Fibroblast of the aortic adventitia (primary cell): ENCODE measurements at regions not wholly inside any gene's neighbourhood (a gene's known extent, or its start where the extent isn't known, plus 50 kb on each side); places are given as distances from the start of the nearest gene placed in this dataset.

Experiments
- DNase-seq: peaks from one replicate; pipeline ENCODE4 v3.0.0-alpha.2; 2010; ENCODE audit warnings: low read depth
- H3K4me3 ChIP-seq: 2 replicates; pipeline ENCODE4 v1.5.1; 2011; ENCODE audit warnings: low read depth, mild to moderate bottlenecking, control low read depth, low read length, moderate library complexity
- CTCF ChIP-seq: IDR thresholded peaks from 2 replicates; pipeline ENCODE4 v1.5.1; 2011; ENCODE audit warnings: mild to moderate bottlenecking, low read length, control low read depth, inconsistent platforms; ENCODE audit not compliant: insufficient read depth

GRCh38 chr20:57102160-57102559 is 164.3 kb downstream of the BMP7 start:
- DNase-seq, result no peak
- TF ChIP-seq CTCF, result no peak
- no peak overlapping the region for H3K4me3 ChIP-seq

GRCh38 chr20:57102566-57102965 is 163.9 kb downstream of the BMP7 start:
- no peak for TF ChIP-seq CTCF
- no peak for DNase-seq
- H3K4me3 ChIP-seq, result no peak overlapping the region

GRCh38 chr20:57103146-57103800 is 163.2 kb downstream of the BMP7 start:
- no peak for TF ChIP-seq CTCF
- DNase-seq, result no peak
- H3K4me3 ChIP-seq, result no peak overlapping the region

- TF ChIP-seq CTCF, result no peak
- no peak overlapping the region for H3K4me3 ChIP-seq
These were observed 162.3 kb downstream of the BMP7 start for GRCh38 chr20:57104113-57104512.

GRCh38 chr20:57104651-57105204 is 161.7 kb downstream of the BMP7 start:
- no peak for TF ChIP-seq CTCF
- H3K4me3 ChIP-seq, result no peak overlapping the region
- DNase-seq, result no peak

More at GRCh38 chr20:57104113-57104512, 162.3 kb downstream of the BMP7 start:
- no peak for DNase-seq

- no peak overlapping the region for H3K4me3 ChIP-seq
- TF ChIP-seq CTCF, result no peak
- DNase-seq, result no peak
These were observed 160.3 kb downstream of the BMP7 start for GRCh38 chr20:57106030-57106682.

GRCh38 chr20:57106692-57107091 is 159.7 kb downstream of the BMP7 start:
- TF ChIP-seq CTCF, result no peak

More at GRCh38 chr20:57106692-57107091, 159.7 kb downstream of the BMP7 start:
- H3K4me3 ChIP-seq, result no peak overlapping the region
- no peak for DNase-seq
